GM10248 (cell line): ENCODE measurements at regions not wholly inside any gene's neighbourhood (a gene's known extent, or its start where the extent isn't known, plus 50 kb on each side); places are given as distances from the start of the nearest gene placed in this dataset.

ENCODE experiments used
- CTCF ChIA-PET: fragments of 300-600 bp; sonication (Branson Sonifier 250); formaldehyde crosslinking; extraction: SDS; loops from one replicate; lab custom pipeline; 2021; ENCODE audit warnings: antibody characterized with exemption; lab: Yijun Ruan, JAX
- POLR2A ChIA-PET: fragments of 350-650 bp; sonication (Branson Sonifier 250); formaldehyde crosslinking; extraction: SDS; loops from one replicate; lab custom pipeline; 2020; ENCODE audit warnings: antibody characterized with exemption; lab: Yijun Ruan, JAX
- DNase-seq: peaks from one replicate; pipeline ENCODE4 v3.0.0; 2012; ENCODE audit errors: extremely low spot score
- TF ChIP-seq, protein P1 (sequence below): IDR thresholded peaks from 2 replicates; pipeline ENCODE4 v1.5.1; 2012; ENCODE audit warnings: mild to moderate bottlenecking, low read depth; ENCODE audit errors: extremely low read depth, missing control alignments, control extremely low read depth

DNA sequence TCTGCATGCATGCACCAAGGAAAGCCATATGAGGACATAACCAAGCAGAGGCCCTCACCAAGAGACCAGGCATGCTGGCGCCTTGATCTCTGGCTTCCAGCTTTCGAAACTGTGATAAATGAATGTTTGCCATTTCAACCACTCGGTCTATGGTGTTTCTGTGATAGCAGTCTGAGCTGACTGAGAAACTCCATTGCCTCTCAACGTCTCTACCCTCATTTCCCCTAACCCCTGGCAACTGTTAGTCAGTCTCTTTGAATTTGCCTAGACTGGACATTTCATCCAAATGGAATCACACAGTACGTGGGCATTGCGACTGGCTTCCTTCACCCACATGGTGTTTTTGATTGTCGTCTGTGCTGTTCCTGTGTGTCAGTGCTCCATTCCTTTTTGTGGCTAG, 88.0 kb upstream of the MPHOSPH6 start:
- ChIA-PET CTCF (interaction anchor here (1.5 kb wide), 2 partner anchors 28 to 199 kb away, joined by 3 to 4 read pairs; no protein-coding TSS in a partner anchor), POLR2A (no interaction called here)
- DNase-seq = no peak
- TF ChIP-seq, protein P1, sequence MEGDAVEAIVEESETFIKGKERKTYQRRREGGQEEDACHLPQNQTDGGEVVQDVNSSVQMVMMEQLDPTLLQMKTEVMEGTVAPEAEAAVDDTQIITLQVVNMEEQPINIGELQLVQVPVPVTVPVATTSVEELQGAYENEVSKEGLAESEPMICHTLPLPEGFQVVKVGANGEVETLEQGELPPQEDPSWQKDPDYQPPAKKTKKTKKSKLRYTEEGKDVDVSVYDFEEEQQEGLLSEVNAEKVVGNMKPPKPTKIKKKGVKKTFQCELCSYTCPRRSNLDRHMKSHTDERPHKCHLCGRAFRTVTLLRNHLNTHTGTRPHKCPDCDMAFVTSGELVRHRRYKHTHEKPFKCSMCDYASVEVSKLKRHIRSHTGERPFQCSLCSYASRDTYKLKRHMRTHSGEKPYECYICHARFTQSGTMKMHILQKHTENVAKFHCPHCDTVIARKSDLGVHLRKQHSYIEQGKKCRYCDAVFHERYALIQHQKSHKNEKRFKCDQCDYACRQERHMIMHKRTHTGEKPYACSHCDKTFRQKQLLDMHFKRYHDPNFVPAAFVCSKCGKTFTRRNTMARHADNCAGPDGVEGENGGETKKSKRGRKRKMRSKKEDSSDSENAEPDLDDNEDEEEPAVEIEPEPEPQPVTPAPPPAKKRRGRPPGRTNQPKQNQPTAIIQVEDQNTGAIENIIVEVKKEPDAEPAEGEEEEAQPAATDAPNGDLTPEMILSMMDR = no peak

DNA sequence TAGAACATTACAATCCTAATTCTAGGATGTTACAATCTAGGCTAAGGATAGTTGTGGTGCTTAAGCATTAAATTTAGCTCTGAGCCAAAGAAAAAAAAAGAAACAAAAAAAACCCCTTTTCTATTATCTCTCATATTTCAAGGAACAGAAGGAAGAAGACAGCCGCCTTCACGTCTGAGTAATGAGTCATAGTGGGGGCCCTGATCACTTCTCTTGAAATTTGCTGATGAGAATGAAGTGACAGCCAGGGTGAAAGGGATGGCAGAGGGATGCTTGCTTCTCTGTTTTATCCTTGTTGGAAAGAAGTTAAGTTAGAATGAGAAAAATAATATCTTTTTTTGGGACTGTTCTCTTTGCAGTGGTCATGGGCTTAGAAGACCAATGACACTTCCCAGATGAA, 82.6 kb upstream of the MPHOSPH6 start:
- ChIA-PET POLR2A (no interaction called here), CTCF (interaction anchor here (1.7 to 8.6 kb wide), 2 partner anchors 11 to 22 kb away, joined by 5 to 61 read pairs; no protein-coding TSS in a partner anchor)
- DNase-seq = no peak
- TF ChIP-seq, protein P1 = no peak

DNA sequence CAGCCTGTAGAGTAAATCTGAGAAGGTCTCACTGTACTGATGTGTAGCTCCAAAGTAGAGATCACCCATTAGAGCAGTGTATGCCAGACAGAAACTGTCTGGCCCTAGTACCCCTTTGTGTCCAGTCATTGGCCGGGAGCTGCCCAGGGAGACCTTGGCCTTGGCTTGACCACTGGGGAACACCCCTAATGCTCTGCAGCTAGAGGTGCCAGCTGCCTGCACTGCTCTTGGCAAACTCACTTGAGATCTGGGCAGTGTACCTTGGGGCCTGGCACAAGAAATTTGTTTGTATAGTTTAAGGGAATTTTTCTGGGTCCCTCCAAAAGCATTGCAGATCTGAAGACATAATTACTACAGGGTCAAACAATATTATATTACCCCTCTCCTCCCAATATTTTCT, 78.7 kb upstream of the MPHOSPH6 start:
- TF ChIP-seq, protein P1 = no peak
- CTCF ChIA-PET = interaction anchor here (1.2 to 8.6 kb wide), 3 partner anchors 12 to 1107 kb away, joined by 3 to 61 read pairs (median 3); no protein-coding TSS in a partner anchor
- DNase-seq = no peak
- POLR2A ChIA-PET = no interaction called here

DNA sequence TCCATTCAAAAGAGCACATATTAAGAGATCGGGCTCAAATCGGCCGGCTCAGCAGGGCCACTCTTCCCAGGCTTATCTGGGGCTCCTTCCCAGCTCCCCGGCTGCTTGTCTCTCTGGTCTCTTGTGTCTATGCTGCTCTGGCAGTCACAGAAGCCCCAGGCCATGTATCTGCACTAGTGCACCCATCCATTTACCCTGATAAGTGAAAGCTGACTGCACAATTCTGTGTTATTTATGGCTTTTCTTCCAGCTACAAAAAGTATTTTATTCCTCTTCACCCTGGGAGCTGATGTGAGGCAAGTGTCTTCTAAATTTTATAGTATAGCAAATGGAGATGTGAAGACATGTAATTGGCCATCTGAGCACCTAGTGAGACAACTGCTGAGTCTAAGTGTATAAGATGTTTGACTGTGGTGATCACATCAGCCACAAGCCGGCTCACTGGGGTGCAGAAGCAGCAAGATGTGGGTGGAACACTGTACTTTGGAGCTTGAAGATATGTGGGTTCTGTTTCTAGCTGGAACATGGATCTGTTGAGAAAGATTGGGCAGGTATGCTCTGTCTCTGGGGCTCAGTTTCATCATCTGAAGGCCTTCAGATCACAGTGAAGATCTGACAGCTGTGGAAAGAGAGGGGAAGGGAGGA, 78.1 kb upstream of the MPHOSPH6 start:
- CTCF ChIA-PET = interaction anchor here (1.2 to 8.6 kb wide), 3 partner anchors 11 to 1108 kb away, joined by 3 to 61 read pairs (median 3); no protein-coding TSS in a partner anchor
- POLR2A ChIA-PET = no interaction called here
- no peak for DNase-seq
- TF ChIP-seq, protein P1 = no peak

DNA sequence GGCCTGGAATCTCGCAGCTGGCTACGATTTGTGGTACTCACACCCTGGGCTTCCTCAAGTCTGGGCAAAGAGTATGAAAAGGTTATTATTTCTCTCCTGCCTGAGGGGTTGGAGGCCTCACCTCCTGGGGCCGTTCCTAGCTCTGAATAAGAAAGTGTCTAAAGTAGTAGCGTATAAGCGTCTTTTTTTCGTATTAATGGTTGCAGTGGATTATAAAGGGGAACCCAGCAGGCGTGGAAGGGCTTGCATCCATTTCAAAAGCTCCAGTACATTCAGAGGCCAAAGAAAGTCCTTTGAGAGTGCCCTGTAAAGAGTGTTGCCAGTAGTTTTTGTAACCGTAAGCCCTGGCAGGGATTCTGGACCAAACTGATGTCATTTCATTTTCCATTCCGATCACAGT, 72.2 kb upstream of the MPHOSPH6 start:
- TF ChIP-seq, protein P1 = no peak
- no peak for DNase-seq
- CTCF ChIA-PET = interaction anchor here (0.8 to 5.3 kb wide), 3 partner anchors 12 to 25 kb away, joined by 3 to 25 read pairs (median 3); no protein-coding TSS in a partner anchor
- POLR2A ChIA-PET = no interaction called here

DNA sequence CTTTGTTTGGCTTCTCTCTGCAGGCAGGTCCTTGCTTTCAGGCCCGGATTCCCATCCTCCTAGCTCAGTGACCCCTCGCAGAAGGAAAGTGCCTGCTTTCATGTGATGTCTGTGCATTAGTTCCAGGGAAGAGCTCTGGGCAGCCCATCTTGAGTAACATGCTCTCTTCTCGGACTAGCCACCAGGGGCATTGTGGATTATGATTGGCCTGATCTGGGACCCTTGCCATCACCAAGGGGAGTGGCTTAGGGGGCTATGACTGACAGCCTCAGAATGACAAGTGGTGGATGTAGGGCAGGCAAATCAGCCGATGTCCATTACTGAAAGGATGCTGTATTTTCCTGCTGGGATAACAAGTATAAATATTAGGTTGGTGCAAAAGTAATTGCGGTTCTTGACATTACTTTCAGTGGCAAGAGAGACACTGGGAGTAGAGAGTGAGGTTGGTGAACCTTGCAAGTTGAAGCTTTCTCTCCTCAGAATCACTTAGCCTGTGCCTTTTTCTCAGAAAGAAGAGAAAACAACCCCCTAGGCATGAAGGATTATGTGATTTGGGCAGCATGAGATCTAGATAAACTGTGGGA, 71.5 kb upstream of the MPHOSPH6 start:
- ChIA-PET CTCF (interaction anchor here (0.8 to 5.3 kb wide), 2 partner anchors 11 to 23 kb away, joined by 3 to 25 read pairs; no protein-coding TSS in a partner anchor), POLR2A (no interaction called here)
- TF ChIP-seq, protein P1 = no peak
- no peak for DNase-seq
